Activated CD8-positive, alpha-beta memory T cell treated with anti-CD3 and anti-CD28 coated beads, Interleukin-2, amount 10 ng/mL, durations not matched to agents 7 days and 5 days (primary cell): ENCODE measurements at regions not wholly inside any gene's neighbourhood (a gene's known extent, or its start where the extent isn't known, plus 50 kb on each side); places are given as distances from the start of the nearest gene placed in this dataset.
"Not testable (repeated sequence)": the region's sequence is repeated elsewhere in the genome, so short reads cannot be mapped to it uniquely, and the experiment has no call there.

ENCODE experiments used
- ATAC-seq: fragments of 150-1000 bp; cut with Tn5 transposase; one replicate; pipeline ENCODE4 v1.10.0; 2021; ENCODE audit warnings: moderate library complexity
- CTCF ChIA-PET: fragments of 350-600 bp; sonication (Branson Sonifier 250); formaldehyde crosslinking; loops from one replicate; lab custom pipeline; 2021; ENCODE audit warnings: antibody characterized with exemption; lab: Charles Lee
- DNase-seq: peaks from one replicate; pipeline ENCODE4 v3.0.0-alpha.2; 2020
- H3K27ac Mint-ChIP-seq: one replicate; pipeline ENCODE4 v1.8.0; 2021; ENCODE audit warnings: mild to moderate bottlenecking, mixed read lengths
- H3K27me3 Mint-ChIP-seq: one replicate; pipeline ENCODE4 v1.8.0; 2021; ENCODE audit warnings: mixed read lengths
- H3K36me3 Mint-ChIP-seq: one replicate; pipeline ENCODE4 v1.8.0; 2021; ENCODE audit warnings: mild to moderate bottlenecking, mixed read lengths
- H3K4me1 Mint-ChIP-seq: one replicate; pipeline ENCODE4 v1.8.0; 2021; ENCODE audit warnings: mixed read lengths
- H3K4me3 Mint-ChIP-seq: one replicate; pipeline ENCODE4 v1.8.0; 2021; ENCODE audit warnings: mild to moderate bottlenecking, moderate library complexity, mixed read lengths
- H3K9me3 Mint-ChIP-seq: one replicate; pipeline ENCODE4 v1.8.0; 2022; ENCODE audit warnings: low read depth, mixed read lengths

DNA sequence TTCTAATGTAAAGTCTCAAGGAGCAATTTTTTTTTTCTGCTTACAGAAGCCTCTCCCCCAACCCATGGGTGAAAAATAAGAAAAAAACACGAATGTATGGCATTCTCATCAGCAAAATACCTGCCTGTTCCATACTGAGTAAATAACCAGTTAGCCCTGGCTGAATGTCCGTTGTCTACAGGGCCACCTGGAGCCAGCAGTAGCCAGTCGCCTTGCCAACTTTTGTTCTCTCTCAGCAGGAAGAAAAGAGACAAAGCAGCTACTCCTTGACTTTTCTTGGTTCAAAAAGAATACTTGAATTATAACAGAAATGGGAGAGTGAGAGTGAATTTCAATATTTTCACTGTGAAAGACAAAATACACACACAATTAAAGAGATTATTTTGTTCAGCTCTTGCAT is 532.9 kb upstream of the CRIM1 start:
- no peak overlapping the region for H3K27ac Mint-ChIP-seq

DNA sequence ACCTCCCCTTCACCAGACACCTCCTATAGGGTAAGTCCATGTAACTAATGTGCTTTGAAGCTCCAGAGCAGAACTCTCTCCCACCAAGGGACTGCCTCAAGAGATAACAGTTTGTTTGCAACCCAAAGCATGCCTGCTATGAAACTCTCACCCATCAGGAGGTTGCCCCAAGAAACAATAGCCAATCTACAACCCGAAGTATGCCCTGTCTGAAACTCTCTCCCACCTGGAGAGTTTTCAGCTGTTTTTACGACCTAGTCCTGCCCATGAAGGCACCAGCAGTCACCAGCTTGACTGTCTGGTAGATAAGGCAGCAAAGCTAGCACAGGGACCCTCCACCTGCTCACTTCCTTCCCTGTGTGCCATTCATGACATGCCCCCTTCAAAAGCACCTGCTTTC is 533.9 kb upstream of the CRIM1 start:
- CTCF ChIA-PET: no interaction called here
- Mint-ChIP-seq H3K27me3 (peaks cover 5% of the 10 kb centered on the region), H3K4me3 (no peak overlapping the region), H3K4me1 (no peaks in the 10 kb centered on the region), H3K9me3 (no peaks in the 10 kb centered on the region), H3K27ac (no peak overlapping the region), H3K36me3 (no peaks in the 10 kb centered on the region)
- DNase-seq: no peak
- no peak for ATAC-seq

More for the DNA sequence above, 532.9 kb upstream of the CRIM1 start:
- DNase-seq (no peak), ATAC-seq (no peak)
- Mint-ChIP-seq H3K4me3 (no peak overlapping the region), H3K36me3 (no peaks in the 10 kb centered on the region), H3K4me1 (no peaks in the 10 kb centered on the region), H3K27me3 (peaks cover 5% of the 10 kb centered on the region), H3K9me3 (no peaks in the 10 kb centered on the region)
- CTCF ChIA-PET: no interaction called here

GRCh38 chr2:35820391-35820790 is 535.2 kb upstream of the CRIM1 start:
- DNase-seq (no peak), ATAC-seq (no peak)
- no peaks in the 10 kb centered on the region for H3K36me3 Mint-ChIP-seq
- CTCF ChIA-PET: no interaction called here
- H3K4me1 Mint-ChIP-seq: no peaks in the 10 kb centered on the region
- no peak overlapping the region for H3K27ac Mint-ChIP-seq
- no peaks in the 10 kb centered on the region for H3K9me3 Mint-ChIP-seq
- no peak overlapping the region for H3K4me3 Mint-ChIP-seq
- peaks cover 5% of the 10 kb centered on the region for H3K27me3 Mint-ChIP-seq

DNA sequence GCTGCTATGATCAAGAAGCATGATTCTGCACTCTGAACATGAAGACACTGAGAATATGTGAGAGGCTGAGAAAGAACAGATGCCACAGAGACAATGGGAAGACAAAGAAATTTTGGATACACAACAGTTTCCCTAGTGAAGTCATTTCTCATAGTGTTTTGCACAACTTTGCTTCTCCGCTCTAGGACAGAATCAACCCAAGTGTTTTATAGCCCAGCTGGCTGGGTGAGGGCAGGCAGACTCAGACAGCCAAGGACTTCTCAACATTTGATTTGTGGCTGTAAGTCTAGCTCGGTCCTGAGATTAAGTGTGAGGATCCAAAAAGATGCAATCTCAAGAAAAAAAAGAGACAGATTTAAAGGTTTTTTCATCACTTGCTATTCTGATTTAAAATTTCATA is 536.5 kb upstream of the CRIM1 start:
- CTCF ChIA-PET: no interaction called here
- Mint-ChIP-seq H3K27ac (no peak overlapping the region), H3K27me3 (peaks cover 5% of the 10 kb centered on the region), H3K9me3 (no peaks in the 10 kb centered on the region), H3K36me3 (no peaks in the 10 kb centered on the region), H3K4me1 (no peaks in the 10 kb centered on the region), H3K4me3 (no peak overlapping the region)
- ATAC-seq: no peak
- DNase-seq: no peak

DNA sequence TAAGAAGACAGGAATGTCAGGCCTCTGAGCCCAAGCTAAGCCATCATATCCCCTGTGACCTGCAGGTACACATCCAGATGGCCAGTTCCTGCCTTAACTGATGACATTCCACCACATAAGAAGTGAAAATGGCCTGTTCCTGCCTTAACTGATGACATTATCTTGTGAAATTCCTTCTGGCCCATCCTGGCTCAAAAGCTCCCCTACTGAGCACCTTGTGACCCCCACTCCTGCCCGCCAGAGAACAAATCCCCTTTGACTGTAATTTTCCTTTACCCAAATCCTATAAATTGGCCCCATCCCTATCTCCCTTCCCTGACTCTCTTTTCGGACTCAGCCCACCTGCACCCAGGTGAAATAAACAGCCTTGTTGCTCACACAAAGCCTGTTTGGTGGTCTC is 537.2 kb upstream of the CRIM1 start:
- H3K4me3 Mint-ChIP-seq, H3K27ac Mint-ChIP-seq, DNase-seq, ATAC-seq, CTCF ChIA-PET, H3K9me3 Mint-ChIP-seq, H3K27me3 Mint-ChIP-seq, H3K4me1 Mint-ChIP-seq, H3K36me3 Mint-ChIP-seq: not testable (repeated sequence)

DNA sequence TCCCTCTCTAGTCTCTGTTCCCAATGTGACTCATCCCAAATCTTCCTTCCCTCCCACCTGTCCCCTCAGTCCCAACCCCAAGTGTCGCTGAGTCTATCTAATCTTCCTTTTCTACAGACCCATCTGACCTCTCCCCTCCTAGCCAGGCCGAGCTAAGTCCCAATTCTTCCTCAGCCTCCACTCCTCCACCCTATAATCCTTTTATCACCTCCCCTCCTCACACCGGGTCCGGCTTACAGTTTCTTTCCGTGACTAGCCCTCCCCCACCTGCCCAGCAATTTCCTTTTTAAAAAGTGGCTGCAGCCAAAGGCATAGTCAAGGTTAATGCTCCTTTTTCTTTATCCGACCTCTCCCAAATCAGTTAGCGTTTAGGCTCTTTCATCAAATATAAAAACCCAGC is 541.0 kb upstream of the CRIM1 start:
- H3K9me3 Mint-ChIP-seq, CTCF ChIA-PET, H3K4me1 Mint-ChIP-seq, ATAC-seq, H3K4me3 Mint-ChIP-seq, H3K36me3 Mint-ChIP-seq, H3K27ac Mint-ChIP-seq, H3K27me3 Mint-ChIP-seq, DNase-seq: not testable (repeated sequence)

GRCh38 chr2:35803126-35803525 is 552.5 kb upstream of the CRIM1 start:
- Mint-ChIP-seq H3K27me3 (peaks cover 3% of the 10 kb centered on the region), H3K27ac (no peak overlapping the region), H3K36me3 (no peaks in the 10 kb centered on the region), H3K4me3 (no peak overlapping the region), H3K9me3 (no peaks in the 10 kb centered on the region), H3K4me1 (no peaks in the 10 kb centered on the region)
- ATAC-seq: no peak
- CTCF ChIA-PET: no interaction called here
- no peak for DNase-seq

GRCh38 chr2:35794796-35795450 is 560.7 kb upstream of the CRIM1 start:
- Mint-ChIP-seq H3K27me3 (no peaks in the 10 kb centered on the region), H3K9me3 (no peaks in the 10 kb centered on the region), H3K4me3 (no peak overlapping the region), H3K4me1 (no peaks in the 10 kb centered on the region), H3K36me3 (no peaks in the 10 kb centered on the region), H3K27ac (no peak overlapping the region)
- no peak for ATAC-seq
- DNase-seq: no peak
- CTCF ChIA-PET: no interaction called here

- no peaks in the 10 kb centered on the region for H3K36me3 Mint-ChIP-seq
- H3K9me3 Mint-ChIP-seq: no peaks in the 10 kb centered on the region
- H3K4me3 Mint-ChIP-seq: no peak overlapping the region
- CTCF ChIA-PET: no interaction called here
- DNase-seq (no peak), ATAC-seq (no peak)
- no peak overlapping the region for H3K27ac Mint-ChIP-seq
- no peaks in the 10 kb centered on the region for H3K27me3 Mint-ChIP-seq
- no peaks in the 10 kb centered on the region for H3K4me1 Mint-ChIP-seq
Observed at GRCh38 chr2:35790292-35790691, 565.3 kb upstream of the CRIM1 start.

DNA sequence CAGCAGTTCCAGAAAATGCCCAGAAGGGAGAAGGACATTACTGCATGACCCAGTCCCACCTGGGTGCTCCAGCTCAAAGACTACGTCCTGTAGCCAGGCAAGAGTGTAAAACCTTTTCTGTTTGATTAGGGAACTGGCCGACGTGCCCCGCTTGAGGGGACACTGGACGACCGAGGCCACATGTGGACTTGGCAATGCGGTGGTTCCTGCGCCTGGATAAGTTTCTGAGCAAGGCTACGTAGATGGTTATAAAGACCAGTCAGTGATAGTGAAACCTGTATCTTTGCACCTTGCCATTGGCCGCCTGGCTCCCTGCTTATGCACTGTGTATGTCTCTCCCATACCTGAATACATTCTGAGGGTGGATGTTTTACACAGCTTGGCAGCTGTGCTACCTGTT is 567.0 kb upstream of the CRIM1 start:
- no peak overlapping the region for H3K27ac Mint-ChIP-seq
- no peaks in the 10 kb centered on the region for H3K36me3 Mint-ChIP-seq
- H3K9me3 Mint-ChIP-seq: no peaks in the 10 kb centered on the region
- DNase-seq (no peak), ATAC-seq (no peak)
- H3K27me3 Mint-ChIP-seq: no peaks in the 10 kb centered on the region
- CTCF ChIA-PET: no interaction called here
- no peak overlapping the region for H3K4me3 Mint-ChIP-seq
- no peaks in the 10 kb centered on the region for H3K4me1 Mint-ChIP-seq

DNA sequence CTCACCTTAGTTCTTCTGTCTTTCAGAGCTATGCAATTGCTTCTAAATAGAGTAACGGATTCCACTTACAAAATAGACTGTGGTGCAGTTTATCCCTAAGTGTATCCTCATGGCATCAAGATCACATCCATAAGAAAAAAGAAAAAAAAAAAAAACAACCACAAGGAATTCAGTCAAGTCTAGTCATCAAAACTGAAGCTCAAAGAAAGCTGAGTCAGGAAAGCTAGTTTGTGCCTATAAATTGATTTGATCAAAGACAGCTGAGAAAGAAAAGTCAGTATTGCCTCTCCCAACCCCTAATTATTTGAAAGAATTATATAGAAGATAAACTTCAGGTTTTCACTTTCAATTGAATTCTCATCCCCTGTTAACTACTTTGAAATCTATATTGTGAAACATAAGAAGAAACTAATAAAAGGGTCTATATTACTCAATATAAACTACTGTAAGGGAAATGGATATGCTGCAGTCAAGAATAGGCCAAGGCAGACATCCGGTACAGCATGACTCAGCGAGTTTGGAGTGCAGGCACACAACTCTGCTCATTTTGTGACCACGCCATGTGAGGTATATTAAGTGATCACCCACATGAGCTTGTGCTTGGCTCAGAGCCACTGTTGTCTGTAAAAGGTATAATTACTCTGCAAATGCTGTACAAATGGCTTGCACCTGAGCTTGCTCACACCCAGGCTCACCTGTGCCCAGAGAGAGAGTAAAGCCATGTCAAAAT is 568.1 kb upstream of the CRIM1 start:
- H3K9me3 Mint-ChIP-seq: no peaks in the 10 kb centered on the region
- no peak overlapping the region for H3K4me3 Mint-ChIP-seq
- H3K36me3 Mint-ChIP-seq: no peaks in the 10 kb centered on the region
- no peak overlapping the region for H3K27ac Mint-ChIP-seq
- no peak for DNase-seq
- H3K27me3 Mint-ChIP-seq: no peaks in the 10 kb centered on the region
- no peak for ATAC-seq
- H3K4me1 Mint-ChIP-seq: no peaks in the 10 kb centered on the region
- CTCF ChIA-PET: no interaction called here

GRCh38 chr2:35785564-35785963 is 570.0 kb upstream of the CRIM1 start:
- DNase-seq: no peak
- H3K36me3 Mint-ChIP-seq: no peaks in the 10 kb centered on the region
- H3K4me3 Mint-ChIP-seq: no peak overlapping the region
- H3K27me3 Mint-ChIP-seq: no peaks in the 10 kb centered on the region
- H3K9me3 Mint-ChIP-seq: no peaks in the 10 kb centered on the region
- CTCF ChIA-PET: no interaction called here
- H3K27ac Mint-ChIP-seq: no peak overlapping the region
- H3K4me1 Mint-ChIP-seq: no peaks in the 10 kb centered on the region
- no peak for ATAC-seq

- CTCF ChIA-PET: no interaction called here
- H3K36me3 Mint-ChIP-seq: no peaks in the 10 kb centered on the region
- H3K27me3 Mint-ChIP-seq: no peaks in the 10 kb centered on the region
- no peak overlapping the region for H3K4me3 Mint-ChIP-seq
- no peak for DNase-seq
- no peak overlapping the region for H3K27ac Mint-ChIP-seq
- no peaks in the 10 kb centered on the region for H3K9me3 Mint-ChIP-seq
- no peaks in the 10 kb centered on the region for H3K4me1 Mint-ChIP-seq
- ATAC-seq: no peak
Observed at GRCh38 chr2:35784777-35785176, 570.8 kb upstream of the CRIM1 start.

GRCh38 chr2:35783723-35784122 is 571.9 kb upstream of the CRIM1 start:
- Mint-ChIP-seq H3K4me3 (no peak overlapping the region), H3K27ac (no peak overlapping the region), H3K36me3 (no peaks in the 10 kb centered on the region), H3K9me3 (no peaks in the 10 kb centered on the region), H3K27me3 (no peaks in the 10 kb centered on the region), H3K4me1 (no peaks in the 10 kb centered on the region)
- CTCF ChIA-PET: no interaction called here
- ATAC-seq: no peak
- no peak for DNase-seq
